GM18517 (cell line): ENCODE measurements at regions not wholly inside any gene's neighbourhood (a gene's known extent, or its start where the extent isn't known, plus 50 kb on each side); places are given as distances from the start of the nearest gene placed in this dataset.
"Not testable (repeated sequence)": the region's sequence is repeated elsewhere in the genome, so short reads cannot be mapped to it uniquely, and the experiment has no call there.

Experiments used
- ATAC-seq: cut with Tn5 transposase; IDR thresholded peaks from one replicate; pipeline ENCODE4 v1.9.1; 2021; ENCODE audit warnings: mild to moderate bottlenecking, moderate library complexity; ENCODE audit not compliant: unreplicated experiment

DNA sequence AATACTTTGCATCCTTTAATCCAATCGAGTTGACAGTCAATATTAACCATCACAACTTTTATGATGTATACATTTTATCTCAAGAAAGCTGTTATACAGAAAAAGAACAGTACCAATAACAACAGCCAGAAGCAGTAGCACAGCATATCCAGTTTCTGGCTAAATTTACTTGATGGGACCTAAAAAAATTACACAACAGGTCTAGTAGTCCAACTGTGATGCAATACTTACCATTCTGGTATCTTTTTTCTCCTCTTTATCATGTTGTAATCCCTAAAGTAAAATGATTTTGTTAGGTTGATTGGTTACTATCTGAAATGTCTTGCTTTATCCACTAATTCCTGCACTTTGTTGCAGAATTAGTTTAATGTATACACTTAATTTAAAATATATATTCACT lies 1150.6 kb downstream of the FAT4 start:
- no peak for ATAC-seq

DNA sequence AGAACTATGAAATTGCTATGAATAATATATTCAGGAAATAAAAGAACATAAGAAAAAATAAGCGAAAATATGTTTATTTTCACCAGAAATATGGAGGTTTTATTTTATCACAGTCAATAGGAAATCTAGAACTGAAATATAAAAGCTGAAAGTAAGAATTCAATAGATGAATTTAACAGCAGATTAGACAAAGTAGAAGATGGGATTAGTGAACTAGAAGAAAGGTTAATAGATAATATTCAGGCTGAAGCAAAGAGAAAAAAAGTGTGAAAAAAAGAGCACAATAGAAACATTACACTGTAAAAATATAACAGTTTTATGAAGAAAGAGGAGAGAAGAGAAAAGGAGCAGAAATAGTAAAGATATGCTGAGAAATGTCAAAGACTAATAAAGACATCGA lies 1152.1 kb downstream of the FAT4 start:
- ATAC-seq, result no peak

DNA sequence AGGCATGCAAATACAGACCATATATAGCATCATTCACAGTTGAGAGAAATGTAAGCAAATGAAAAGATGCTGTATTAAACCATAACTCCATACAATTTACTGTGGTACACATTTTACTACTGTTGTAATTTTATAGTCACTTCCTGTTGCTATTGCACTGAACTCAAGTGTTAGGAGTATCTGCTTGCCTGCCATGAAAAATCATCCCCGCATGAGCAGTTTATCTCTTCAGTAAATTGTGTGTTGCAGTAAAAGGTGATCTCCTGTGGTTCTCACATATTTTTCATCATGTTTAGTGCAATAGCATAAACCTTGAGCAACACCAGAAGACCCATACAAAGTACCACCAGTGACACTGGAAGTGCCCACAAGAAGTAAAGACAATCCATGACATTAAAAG lies 1153.4 kb downstream of the FAT4 start:
- no peak for ATAC-seq

DNA sequence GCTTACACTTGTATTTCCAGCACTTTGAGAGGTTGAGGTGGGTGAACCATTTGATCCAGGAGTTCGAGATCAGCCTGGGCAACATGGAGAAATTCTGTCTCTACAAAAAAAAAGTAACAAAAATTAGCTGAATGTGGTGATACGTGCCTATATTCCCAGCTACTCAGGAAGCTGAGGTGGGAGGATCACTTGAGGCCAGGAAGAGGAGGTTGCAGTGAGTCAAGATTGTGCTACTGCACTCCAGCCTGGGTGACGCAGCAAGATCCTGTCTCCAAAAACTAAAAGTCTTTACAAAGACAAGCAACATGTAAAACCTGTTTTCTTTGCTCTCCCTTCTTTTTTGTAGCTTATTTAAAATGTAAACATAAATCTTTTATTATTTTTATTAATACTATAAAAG lies 1156.1 kb downstream of the FAT4 start:
- no peak for ATAC-seq

DNA sequence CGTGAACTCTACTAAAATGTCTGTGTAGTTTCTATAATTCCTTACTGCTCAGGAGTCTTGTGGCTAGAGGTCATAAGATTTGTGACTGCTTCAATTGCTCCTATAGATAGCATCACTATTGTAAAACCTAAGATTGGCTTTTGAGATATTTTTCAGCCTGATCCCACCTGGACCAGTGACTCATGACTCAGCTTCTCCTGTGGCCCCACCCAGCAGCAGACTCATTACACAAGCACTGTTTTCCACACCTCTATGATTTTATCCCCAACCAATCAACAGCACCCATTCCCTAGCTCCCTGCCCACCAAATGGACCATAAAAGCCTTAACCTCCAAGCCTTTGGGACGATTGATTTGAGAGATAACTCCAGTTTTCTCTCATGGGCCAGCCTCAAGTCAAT lies 1157.0 kb upstream of the INTU start:
- no peak for ATAC-seq

DNA sequence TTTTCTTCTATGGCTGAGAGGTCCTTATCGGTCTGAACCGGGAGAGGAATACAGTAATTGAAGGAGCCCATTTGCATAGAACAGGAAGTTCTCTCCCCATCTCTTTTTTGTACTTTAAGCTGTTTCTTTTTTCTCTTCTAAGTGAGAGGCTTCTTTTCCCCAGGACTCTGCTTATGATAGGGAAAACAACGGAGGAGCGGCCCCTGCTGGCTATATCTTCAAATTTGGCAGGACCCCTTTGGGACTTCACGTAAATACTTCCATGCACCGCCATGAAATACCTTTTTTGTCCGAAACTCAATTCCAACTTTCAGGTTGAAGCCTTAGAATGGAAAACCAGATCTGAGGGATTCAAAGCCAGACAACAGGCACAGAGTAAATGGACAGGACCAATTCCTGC lies 1153.0 kb upstream of the INTU start:
- no peak for ATAC-seq

DNA sequence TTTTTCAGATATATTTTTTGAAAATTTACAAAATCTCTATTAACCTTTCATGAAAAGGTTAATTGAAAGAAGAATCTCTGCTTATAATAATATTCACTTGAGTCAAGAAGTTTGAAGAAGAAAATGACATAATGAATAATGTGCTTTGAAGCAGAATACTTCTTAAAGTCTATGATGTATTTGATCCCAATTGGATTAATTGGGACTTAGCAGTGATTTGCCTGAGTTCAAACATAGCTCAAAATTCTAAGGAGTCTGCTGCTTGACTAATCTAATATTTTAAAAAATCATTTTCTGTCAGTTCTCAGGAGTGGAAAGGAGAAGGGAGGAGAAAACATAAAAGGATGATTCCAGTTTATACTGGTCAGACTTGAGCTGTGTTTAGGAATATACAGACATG lies 1150.4 kb upstream of the INTU start:
- ATAC-seq, result no peak

DNA sequence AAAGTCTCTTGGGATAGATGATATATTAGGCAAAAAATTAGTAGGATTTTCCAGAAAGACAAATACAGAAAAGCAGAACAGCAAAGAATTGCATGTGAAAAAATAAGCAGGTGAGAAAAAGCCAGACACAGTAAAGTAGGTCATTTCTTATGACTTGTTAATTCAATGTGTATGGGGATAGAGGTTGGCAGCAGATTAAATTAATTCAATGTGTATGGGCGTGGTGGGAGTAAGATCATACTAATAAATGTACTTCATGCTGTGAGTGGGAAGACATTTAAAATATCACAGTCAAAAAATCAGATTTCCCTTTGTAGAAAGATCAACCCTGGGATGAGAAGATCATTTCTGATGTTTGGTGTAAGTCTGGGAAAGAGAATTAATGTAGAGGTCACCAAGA lies 1146.4 kb upstream of the INTU start:
- ATAC-seq, result no peak

DNA sequence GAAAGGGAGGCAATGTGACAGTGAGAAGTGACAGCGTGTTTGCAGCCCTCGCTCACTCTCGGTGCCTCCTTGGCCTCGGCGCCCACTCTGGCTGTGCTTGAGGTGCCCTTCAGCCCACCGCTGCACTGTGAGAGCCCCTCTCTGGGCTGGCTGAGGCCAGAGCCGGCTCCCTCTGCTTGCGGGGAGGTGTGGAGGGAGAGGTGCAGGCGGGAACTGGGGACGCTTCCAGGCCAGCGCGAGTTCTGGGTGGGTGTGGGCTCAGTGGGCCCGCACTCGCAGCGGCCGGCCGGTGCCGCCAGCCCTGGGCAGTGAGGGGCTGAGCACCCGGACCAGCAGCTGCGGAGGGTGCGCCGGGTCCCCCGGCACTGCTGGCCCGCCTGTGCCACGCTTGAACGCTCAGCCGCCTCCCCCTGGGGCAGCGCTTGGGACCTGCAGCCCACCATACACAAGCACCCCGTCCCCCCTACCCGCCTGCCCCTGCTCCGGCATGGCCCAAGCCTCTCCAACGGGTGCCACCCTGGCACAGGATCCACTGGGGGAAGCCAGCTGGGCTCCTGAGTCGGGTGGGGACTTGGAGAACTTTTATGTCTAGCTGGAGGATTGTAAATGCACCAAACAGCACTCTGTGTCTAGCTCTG lies 1142.8 kb upstream of the INTU start:
- ATAC-seq, result no peak

DNA sequence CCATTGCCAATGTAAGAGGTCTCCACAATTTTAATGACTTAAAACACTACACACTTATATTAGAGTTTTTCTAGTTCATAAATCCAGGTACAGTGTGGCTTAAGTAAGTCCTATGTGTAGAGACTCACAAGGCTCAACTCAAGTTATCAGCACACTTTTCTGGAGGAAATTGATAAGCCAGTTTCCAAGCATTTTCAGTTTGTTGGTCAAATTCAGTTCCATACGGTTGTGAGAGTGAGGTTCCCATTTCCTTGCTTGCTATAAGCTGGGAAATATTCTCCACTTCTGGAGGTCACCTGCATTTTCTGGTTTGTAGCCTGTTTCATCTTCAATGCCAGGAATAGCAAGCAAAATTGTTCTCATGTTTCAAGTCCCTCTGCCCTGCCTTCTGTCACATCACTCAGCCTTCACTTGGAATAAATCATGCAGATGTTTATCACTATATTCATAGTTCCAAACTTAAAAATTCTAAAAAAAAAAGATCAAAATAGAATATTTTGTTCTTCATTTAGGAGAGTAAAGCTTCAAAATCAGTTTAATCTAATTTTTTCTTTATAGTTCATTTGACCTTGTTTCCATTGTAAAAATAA lies 1137.5 kb upstream of the INTU start:
- no peak for ATAC-seq

DNA sequence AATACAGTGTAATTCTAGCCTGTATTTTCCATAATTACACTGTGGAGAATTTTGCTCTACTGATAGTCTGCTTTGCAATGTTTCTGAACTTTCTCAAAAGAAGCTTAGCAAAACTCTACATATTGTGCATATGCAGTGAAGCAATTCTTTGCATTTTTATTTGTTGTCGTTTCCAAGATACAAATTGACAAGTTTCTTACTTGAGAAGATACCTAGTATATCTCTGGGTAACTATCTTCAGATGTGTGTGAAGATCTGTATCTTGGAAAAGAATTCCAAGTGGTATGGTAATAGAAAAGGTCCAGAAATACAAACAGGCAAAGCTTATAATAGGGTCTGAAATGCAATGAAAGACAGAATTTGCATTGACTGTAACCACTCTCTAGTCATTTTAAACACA lies 1119.8 kb upstream of the INTU start:
- no peak for ATAC-seq

DNA sequence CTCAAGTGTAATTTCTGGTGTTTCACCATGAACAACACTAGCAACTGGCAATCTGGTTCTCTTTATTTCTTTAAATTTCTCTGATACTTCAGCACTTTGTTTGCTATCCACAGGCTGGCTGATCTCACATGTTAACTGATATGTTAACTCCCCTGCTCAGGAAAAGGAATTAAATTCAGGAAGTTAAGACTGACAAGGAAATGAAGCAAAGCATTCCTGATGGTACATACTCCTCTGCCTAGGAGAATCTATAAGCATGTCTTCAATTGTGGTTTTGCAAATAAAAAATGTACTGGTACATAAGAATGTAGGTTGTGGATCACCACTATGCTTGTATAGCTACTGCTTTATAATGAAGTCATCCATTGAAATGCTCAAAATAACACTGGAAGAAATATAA lies 1119.2 kb upstream of the INTU start:
- no peak for ATAC-seq

DNA sequence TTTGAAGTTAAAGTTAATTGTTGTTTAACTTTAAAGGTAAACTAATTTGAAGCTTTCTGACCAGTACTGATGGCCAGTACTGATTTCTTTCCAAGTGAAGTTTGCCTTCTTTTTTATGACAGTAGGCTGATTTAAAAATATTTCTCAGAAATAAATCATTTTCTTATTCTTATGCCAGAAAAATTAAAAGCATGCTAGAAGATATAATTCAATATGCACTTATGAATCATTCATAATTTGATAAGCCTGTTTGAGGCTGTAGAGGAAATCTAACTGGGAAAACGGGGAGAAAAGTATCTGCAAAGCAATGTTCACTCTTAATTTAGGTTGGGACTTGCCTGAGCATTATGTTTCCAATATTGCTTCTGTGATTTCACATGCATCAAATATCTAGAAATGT lies 1112.0 kb upstream of the INTU start:
- no peak for ATAC-seq

DNA sequence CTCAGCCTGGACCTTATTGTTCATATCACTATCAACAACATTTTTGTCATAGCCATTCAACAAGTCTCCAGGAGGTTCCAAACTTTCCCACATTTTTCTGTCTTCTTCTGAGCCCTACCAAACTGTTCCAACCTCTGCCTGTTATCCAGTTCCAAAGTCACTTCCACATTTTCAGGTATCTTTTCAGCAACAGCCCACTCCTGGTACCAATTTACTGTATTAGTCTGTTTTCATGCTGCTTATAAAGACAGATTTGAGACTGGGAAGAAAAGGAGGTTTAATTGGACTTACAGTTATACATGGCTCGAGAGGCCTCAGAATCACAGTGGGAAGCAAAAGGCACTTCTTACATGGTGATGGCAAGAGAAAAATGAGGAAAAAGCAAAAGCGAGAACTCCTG lies 1107.4 kb upstream of the INTU start:
- ATAC-seq, result not testable (repeated sequence)

DNA sequence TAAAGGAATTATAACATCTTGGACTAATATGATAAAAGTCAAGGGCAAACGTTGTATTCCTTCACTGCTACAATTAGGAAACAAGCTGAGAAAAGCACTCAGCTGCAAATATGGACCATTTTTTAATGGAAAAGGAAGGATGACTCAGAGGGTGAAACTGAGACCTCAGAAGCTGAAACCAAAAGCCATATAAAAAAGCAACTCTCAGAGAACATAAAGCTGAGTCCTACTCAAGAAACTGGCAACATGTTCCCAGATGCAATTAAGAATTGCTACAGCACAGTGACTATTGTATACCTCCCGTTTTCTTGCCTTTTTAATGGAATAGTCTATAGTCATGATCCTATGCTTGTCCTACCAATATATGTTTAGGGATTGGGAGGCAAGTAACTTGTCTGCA lies 1106.4 kb upstream of the INTU start:
- ATAC-seq, result no peak

DNA sequence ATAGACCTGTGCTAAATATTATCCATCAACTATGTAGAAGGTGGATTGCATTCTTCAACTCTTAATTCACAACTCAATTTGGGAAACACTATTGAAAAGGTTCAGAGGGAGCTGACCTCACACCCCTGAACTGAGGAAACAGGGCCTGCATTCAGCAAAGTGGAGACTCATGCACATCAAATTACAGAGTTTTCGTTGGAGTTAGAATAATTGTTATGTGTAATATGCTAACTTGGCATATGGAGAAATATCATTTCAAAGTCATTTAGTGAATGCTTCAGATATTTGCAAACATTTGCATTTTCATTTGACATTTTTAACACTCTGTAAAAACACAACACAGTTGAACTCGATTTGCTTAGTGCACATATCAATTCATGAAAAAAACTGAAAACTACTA lies 1102.8 kb upstream of the INTU start:
- ATAC-seq, result no peak

DNA sequence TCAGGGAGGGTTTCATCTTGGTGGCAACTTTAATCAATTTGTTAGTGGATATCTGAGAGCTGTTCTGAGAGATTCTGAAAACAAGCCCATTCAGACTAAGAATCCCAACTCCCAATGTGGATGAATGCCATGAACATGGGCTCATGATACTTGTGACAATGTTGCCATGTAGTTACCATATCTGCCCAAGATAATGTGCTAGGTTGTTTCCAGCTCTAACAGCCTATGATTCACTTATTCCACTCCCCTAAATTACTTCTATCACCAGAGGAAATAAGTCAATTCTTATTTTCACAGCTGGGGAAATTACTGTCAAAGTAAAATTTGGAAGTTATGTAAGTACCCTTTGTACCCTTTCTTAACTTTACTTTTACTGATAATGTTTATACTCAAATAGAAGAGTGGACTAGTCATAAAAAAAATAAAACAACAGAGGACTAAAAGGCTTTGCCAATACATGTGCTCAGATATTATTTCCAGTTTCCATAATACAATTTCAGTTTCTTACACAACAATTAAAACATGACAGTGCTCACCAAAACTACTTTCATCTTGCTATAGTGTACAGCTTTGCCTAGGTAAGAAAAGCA lies 1101.7 kb upstream of the INTU start:
- no peak for ATAC-seq

DNA sequence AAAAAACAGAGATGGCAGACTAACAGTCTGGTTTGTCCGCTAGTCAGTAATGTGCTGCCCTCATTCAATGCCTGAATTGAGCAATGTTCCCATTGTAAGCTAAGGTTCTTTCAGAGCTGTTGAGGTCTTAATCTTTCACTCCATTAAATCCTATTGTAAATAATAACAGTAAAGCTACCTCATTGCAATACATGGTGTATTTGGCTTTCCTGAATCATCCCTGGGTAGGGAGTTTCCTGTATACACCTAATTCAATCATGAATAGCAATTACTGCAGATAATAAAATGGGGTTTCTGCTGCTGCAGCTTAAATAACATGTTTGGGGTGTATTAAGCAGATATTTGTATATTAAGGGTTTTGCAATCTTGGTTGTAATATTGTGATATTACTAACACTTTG lies 1100.2 kb upstream of the INTU start:
- ATAC-seq, result no peak

DNA sequence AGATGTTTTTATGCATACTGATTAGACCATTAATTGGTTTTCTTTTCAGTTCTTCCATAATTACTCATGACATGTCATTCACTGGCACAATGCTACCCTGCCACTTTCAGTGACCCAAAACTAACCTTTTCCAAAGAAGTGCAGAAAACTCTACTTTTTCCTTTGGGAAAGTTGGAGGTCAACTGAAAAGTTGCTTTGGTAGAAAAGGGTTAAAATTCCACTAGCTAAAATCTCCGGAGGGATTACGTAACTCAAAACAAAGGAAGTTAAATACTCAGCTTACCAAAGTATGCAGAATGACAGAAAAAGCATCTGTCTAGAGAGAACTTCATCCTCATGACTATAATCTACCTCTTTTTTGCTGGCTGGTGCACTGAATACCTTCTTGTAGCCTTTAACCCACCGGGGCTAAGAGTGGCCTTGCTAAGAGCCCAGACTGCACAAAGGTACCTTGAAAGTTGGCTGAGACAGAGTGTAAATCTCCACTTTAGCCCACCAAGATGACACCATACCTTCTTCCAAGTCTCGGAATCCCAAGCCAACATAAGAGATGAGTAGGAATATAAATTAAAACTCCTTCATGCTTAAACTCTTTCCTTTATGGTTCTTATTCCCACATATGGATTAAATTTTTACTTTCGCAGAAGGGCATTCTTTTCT lies 1099.5 kb upstream of the INTU start:
- no peak for ATAC-seq

DNA sequence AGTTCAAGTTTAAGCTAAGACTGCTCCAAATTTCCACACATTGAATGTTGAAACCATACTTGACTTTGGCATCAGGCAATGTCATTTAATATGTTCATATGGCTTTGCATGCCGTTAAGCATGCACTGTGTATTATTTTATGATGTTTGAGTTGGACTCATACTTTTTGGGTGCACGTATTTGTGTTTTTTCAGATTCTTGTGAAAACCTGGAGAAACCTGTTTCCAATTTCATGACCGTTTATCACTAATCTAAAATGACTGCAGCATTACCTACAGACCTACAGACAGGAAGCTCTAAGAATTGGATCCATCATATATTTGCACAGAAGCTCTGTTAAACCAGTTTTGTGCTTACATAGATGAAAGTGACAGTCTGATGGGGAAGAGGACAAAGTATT lies 1093.0 kb upstream of the INTU start:
- no peak for ATAC-seq

DNA sequence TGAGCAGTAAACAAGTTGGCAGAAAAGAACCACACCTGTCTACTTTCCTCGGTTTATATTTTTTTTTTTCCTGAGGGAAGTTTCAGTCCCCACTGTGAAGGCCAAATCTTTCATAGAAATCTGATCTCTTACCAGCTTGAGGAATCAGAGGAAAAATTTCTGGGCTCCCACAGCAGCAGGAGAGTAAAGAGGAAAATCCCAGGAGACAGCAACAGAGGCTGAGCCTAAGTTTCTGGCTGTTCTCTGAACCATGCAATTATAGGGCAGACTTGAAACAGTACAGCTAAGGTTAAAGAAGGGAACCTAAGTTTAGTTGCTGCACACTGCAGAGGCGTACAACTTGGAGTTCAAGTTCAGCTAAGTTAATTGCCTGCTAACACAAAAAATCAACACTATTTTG lies 1090.9 kb upstream of the INTU start:
- ATAC-seq, result no peak

DNA sequence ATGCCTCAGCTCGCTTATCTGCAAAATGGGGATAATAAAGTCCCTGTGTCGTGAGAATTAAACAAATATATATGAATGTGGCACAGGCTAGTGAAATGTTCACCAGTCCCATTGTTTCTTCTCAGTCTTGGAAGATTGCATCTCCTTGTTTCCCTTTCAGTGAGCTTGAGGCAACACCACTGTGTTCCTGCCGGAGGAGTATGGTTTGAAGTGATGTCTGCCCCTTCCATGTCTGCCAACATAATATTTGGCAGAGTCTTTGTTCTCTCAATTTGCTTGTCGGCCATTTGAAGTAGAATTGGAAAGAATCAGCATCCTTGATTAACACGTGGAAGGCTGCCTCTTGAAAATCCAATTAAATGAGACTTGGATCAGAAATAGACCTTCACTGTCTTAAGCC lies 1088.5 kb upstream of the INTU start:
- no peak for ATAC-seq
